Astrocyte (in vitro differentiated cells and primary cell): ENCODE measurements at regions not wholly inside any gene's neighbourhood (a gene's known extent, or its start where the extent isn't known, plus 50 kb on each side); places are given as distances from the start of the nearest gene placed in this dataset.

Experiments used
- CTCF ChIP-seq: IDR thresholded peaks from 2 replicates; pipeline ENCODE4 v1.5.1; 2011; ENCODE audit warnings: low read depth, mild to moderate bottlenecking, inconsistent platforms, low read length, moderate library complexity; ENCODE audit not compliant: insufficient read depth
- EZH2 ChIP-seq: IDR thresholded peaks from 2 replicates; pipeline ENCODE4 v1.6.1; 2012; ENCODE audit warnings: mild to moderate bottlenecking, low read length, inconsistent platforms; ENCODE audit not compliant: insufficient read depth

GRCh38 chr4:177118596-177118995 is 191.1 kb upstream of the NEIL3 start:
- no peak for TF ChIP-seq CTCF
- TF ChIP-seq EZH2, result no peak
